Tongue (tissue), 1 donor: ENCODE measurements at regions not wholly inside any gene's neighbourhood (a gene's known extent, or its start where the extent isn't known, plus 50 kb on each side); places are given as distances from the start of the nearest gene placed in this dataset.
"Not testable (repeated sequence)": the region's sequence is repeated elsewhere in the genome, so short reads cannot be mapped to it uniquely, and the experiment has no call there.

Experiments
- DNase-seq: peaks from one replicate; pipeline ENCODE4 v3.0.0-alpha.2; 2015

DNA sequence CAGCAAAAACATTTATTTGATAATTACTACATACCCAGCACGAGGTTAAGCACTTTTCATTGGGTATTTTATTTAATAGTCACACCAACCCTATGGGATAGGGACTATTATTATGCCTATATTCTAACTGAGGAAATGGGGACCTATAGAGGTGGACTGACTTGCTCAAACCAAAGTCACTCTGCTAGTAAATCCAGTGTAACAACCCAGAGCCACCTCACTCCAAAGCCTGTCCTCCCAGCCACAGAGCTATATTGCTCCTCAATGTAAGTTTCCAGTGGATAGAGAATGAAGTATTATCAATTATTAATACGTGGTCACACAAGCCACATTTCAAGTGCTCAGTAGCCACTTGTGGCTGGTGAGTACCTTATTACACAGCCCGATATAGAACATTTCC lies 97.5 kb downstream of the RGS2 start:
- no peak for DNase-seq

DNA sequence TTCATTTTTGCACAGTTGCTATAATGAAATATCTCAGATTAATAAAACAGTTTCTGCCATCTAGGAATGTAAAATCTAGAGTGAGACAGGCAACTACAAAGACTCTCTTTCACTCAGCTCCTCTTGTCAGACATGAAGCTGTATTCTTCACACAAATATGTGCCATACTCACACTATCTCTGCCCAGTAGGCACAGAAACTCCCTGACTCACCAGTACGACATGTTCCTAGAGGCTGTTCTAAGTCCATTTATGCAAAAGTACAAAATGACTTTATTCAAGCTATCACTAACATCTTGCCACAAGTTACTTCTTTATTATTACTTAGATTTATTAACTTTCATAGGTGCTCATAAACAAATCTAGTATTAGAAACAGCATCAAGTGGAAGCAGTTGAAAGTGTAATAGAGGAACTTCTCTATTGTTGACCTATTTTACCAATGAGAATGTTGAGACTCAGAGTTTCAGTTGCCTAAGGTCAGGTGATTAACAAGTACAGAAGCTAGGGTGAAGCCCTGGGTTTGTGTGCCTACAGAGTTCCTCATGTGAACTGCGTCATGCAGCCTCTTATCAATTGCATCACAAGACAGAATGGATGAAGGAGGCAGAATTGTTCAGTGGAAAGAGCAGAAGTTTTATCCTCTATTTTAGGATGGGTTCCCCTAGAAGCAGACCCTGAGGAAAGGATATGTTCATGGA lies 98.9 kb downstream of the RGS2 start:
- DNase-seq, result no peak

DNA sequence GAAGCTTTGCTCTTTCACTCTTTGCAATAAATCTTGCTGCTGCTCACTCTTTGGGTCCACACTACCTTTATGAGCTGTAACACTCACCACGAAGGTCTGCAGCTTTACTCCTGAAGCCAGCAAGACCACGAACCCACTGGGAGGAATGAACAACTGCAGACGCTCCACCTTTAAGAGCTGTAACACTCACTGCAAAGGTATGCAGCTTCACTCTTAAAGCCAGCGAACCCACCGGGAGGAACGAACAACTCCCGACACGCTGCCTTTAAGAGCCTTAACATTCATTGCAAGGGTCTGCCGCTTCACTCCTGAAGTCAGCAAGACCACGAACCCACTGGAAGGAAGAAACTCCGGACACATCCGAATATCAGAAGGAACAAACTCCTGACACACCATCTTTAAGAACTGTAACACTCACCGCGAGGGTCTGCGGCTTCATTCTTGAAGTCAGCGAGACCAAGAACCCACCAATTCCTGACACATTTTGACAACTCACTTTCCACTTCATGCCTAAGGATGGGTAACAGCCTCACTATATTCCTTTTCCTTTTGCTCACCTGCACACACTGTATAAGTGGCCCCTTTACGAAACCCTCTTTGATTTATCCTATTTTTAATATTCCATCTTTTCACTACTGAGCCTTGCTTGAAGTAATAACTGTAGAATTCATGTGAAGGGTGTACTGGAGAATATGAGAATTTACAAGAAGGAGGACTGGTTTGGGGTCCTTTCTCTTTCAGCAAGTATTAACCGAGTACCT lies 103.2 kb downstream of the RGS2 start:
- DNase-seq, result not testable (repeated sequence)

DNA sequence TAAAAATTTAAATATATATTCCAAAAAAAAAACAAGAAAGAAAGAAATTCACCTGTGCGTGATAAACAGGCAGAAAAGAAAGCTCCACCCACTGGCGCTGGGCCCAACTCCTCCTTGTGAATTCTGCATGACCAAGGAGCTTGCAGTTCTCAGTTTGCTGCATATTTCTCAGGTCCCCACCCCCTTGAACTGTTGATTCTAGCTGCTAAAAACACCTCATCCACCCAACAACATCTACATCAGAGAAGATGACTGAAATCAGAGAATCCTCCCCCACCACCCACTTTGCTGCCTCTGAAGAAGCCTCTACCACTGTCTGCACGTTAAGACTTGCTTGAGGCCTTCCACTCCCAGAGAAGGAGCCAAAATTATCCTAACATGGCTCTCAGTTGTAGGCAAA lies 104.8 kb downstream of the RGS2 start:
- peak; percentile 40 for DNase-seq

GRCh38 chr1:192914092-192914491 lies 105.3 kb downstream of the RGS2 start:
- no peak for DNase-seq

DNA sequence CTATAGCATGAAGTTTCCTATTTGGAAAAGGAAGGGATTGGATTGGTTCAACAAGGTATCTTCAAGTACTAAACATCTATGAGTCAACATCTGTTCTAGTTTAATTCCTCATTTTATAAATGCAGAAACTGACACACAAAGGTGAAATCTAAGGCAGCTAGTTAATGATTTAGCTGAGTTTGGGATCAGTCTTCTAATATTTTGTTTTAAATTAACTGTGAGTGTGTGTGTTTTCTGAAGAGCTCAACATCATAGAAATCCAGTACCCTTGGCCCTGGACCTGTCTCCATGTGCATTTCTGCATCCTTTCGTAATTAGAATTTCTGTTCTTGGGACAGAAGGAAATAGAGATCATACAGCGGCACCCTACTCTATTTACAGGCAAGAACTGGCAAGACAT lies 105.9 kb downstream of the RGS2 start:
- no peak for DNase-seq

DNA sequence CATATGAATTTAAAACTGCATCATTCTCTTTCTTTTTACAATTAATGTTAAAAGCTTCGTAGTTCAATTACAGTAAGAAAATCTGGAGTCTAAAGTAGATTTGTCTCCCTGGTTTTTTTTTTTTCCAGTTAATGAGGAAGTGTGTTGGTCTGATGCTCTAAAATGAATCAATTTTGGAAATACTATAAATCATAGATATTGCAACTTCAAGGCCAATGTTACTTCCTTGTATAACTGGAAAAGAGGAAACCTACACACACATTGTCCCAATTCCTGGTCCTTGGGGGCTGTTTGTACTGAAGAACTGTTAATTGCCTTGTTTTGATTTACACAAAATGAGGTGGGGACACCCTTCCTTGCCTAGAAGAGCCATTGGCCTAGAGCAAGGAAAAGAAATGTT lies 107.2 kb downstream of the RGS2 start:
- DNase-seq, result no peak

DNA sequence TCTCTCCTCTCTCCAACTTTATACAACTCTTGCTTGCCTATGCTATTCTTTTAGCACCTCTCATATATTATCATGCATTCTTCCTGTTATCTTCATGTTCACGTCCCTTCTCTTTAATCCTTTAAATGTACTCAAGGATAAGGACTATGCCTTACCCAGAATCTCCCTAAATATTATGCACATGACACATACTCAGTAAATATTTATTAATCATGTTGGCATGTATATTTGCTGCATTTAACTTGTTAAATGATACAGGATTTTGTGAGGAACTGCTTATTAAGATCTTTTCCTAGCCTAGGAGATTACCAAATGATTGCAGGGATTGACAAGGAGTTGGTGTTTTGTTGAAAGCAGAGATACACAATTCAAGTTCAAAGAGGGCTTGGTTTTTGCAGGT lies 109.4 kb downstream of the RGS2 start:
- no peak for DNase-seq

DNA sequence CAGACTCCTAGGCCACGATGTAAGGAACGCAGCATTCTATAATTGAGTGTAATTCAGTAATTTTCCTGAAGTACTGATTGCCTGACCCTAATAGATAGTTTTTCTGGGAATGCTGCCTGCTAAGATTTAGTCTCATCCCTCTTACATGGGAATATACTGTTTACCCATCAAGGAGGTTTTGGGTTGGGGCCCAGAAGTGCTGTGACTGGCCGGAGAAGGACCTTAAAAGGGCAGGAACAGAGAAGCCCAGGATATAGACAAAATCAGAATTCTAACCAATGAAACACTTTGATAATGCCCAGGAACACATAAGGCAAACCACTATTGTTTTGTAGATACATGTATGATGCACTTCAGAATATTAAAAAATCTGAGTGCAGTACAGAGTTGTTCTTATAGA lies 111.6 kb downstream of the RGS2 start:
- DNase-seq, result no peak

- no peak for DNase-seq
These were observed 116.8 kb downstream of the RGS2 start for GRCh38 chr1:192925609-192926008.

- no peak for DNase-seq
These were observed 117.9 kb downstream of the RGS2 start for GRCh38 chr1:192926736-192927135.

GRCh38 chr1:192927496-192927895 lies 118.7 kb downstream of the RGS2 start:
- no peak for DNase-seq

DNA sequence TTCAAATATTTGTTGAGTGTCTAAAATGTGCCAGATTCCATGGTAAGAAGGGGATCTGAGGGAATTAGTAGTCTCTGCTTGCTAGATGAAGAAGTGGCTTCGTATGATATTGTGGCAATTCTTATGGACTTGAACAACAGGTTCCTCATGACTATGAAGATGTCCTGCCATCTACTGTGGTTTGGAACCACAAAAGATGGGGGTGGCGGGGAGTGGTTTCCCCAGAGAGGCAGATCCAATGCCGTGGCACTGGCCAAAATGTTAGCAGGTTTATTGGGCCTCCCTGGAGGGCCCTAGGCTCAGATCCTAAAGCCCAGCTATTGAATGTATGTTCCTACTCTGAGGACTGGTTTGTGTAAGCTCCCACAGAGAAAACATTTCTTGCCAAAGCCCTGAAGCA lies 120.8 kb downstream of the RGS2 start:
- DNase-seq, result no peak

- DNase-seq, result no peak
These were observed 124.9 kb downstream of the RGS2 start for GRCh38 chr1:192933744-192934143.

GRCh38 chr1:192936313-192937018 lies 122.7 kb downstream of the UCHL5 start:
- no peak for DNase-seq

DNA sequence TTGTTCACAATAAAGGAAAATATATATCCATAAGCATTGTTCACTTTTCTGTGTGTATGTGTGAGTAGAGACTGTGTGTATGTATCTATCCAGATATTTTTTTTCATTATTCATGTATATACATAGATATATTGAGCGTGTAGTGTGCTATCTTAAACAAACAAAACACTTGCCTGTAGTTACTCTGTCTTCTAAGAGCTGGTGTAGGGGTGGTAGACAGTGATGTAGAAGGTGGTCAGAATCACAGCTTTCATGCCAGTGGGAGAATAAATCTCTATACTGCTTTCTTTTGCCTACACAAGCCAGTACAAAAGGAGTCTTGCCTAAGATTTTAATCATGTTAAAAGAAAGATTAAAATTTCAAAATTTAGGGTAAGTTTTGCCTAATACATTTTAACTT lies 122.0 kb downstream of the UCHL5 start:
- no peak for DNase-seq

DNA sequence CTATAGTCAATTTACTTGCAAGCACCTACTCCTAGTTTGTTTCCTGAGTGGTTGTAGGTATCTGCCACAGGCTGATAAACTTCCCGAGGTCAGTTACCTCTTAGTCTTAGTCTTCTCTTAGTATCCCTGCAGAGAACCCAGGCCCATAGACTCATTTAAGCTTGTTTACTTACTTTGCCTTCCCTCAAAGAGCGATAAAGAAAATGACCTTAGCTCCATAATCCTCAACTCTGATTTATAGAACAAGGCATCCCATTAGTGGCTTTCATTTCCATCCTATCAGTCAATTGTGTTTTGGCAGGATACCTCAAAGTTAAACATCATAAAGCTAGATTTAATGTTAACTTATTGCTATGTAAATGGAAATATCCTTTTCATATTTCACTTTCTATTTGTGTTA lies 119.7 kb downstream of the UCHL5 start:
- DNase-seq, result no peak

DNA sequence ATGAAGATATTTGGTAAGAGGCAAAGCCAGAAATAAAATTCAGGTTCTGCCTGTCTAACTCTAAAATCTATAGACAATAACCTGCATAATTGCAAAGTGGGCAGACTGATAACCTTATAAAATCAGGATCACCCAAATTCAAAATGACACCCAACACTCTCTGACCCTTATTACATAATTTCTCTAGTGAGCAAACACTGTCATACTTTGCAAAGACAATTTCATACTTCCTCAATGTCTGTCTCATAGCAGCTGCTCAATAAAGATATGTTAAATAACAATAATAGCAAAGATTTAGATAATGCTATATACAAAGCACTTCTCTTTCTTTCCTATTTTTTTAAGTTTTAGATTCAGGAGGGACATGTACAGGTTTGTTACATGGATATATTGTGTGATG lies 118.5 kb downstream of the UCHL5 start:
- DNase-seq, result no peak

DNA sequence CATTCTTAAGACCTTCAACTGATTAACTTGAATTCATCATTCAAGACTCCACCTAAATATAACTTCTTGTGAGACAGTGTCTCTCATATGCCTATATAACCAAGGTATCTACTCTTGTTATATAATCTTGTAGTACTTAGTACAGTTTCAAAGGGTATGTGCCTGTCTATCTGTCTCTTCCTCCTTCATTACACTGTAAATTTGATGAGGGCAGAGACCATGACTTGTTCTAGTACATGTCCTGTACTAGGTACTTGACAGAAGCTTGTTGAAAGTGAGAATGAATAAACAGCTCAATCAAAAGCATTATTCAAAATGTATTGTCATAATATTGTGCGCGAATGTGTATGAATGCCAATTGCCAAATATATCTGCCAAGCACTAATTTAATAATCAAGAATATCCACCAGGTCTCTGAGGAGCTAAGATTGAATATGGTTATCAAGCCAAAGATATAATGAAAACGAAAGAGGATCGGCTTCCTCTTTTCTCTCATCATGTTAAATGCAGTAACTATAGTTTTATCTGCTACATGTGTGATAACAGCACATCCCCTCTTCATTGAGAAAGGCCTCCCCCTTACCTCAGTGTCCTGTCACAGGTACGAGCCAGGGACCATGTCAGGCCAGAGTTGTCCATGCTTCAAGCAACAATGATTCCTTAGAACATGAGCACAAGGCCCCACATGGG lies 117.3 kb downstream of the UCHL5 start:
- no peak for DNase-seq

DNA sequence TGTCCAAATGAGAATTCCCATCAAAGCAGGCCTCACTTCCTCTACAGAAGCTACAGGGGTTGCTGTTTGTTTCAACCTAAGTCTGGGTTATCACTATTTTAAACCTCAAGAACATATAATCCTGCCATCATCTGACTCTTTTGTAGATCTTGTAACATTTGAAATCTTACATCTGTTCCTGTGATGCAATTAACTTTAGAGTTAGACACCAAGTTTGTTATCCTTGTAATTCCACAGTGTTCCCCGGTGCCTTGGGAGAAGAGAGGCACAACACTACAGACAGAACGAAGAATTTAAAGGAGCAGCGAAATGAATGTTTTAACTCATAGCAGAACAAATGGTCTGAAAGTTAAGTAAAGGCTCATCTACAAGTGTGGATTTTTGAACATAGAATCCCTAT lies 116.1 kb downstream of the UCHL5 start:
- no peak for DNase-seq

DNA sequence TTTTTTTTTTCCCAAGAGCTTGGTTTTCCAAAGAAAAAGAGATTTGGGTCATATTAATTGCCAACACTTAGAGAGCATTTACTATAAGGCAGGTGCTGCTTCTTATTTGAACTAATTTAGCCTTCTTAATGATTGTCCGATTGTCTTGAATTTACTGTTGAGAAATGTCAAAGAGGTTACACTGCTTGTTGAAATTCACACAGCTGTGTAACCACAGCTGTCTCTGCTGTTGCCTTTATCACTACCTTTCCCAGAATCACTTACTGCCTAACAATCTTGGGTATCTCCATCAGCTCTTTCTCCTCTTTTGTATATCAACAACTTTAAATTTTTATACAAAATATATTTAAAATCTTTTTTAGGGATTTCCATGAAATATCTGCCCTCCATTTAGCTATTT lies 115.6 kb downstream of the UCHL5 start:
- DNase-seq, result no peak

GRCh38 chr1:192945390-192946130 lies 113.6 kb downstream of the UCHL5 start:
- no peak for DNase-seq
